Hematopoietic multipotent progenitor cell treated with erythropoietin and hydrocortisone succinate and interleukin-3 and kit ligand, for 8 days (in vitro differentiated cells): ENCODE measurements at regions not wholly inside any gene's neighbourhood (a gene's known extent, or its start where the extent isn't known, plus 50 kb on each side); places are given as distances from the start of the nearest gene placed in this dataset.
"Not testable (repeated sequence)": the region's sequence is repeated elsewhere in the genome, so short reads cannot be mapped to it uniquely, and the experiment has no call there.

Experiments
- DNase-seq: peaks from one replicate; pipeline ENCODE4 v3.0.0-alpha.2; 2015

GRCh38 chr12:58316926-58317325, 375.6 kb downstream of the ATP23 start:
- DNase-seq: no peak

DNA sequence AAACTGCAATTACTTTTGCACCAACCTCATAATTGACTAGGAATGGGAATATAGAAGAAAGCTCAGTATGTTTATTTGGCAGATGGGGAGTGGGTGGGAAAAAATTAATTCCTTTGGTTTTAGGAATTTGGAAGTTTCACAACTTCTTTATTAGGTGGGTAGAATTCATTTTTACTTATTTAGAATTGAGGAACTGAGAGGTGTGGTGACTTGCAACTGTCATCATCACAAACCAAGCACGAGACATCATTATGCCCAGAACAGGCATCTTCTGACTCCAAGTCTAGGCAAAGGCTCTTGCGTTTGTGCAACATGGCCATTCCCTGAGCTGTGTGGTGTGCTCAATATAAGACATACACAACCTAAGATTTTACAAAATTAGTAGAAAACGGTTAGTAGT, 380.0 kb downstream of the ATP23 start:
- DNase-seq: no peak

GRCh38 chr12:58323676-58324075, 382.3 kb downstream of the ATP23 start:
- DNase-seq: no peak

DNA sequence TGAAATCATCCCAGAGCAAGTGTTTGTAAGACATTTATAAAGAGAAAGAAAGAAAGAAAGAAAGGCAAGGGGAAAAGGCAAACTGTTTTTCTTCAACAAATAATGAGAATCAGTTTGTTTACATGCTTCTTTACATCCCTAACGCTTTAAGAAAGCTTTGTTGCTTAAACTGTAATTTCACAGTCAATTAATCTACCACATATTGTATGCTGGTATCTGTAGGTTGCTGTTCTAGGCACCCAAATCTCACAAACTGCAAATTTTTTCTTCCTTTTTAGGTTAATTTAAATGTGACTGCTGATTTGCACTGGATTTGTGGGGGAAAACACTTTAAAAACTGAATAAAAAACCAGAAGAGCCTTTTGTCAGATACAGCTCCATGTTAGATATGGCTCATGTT, 384.2 kb downstream of the ATP23 start:
- no peak for DNase-seq

GRCh38 chr12:58326534-58326933, 385.2 kb downstream of the ATP23 start:
- no peak for DNase-seq

DNA sequence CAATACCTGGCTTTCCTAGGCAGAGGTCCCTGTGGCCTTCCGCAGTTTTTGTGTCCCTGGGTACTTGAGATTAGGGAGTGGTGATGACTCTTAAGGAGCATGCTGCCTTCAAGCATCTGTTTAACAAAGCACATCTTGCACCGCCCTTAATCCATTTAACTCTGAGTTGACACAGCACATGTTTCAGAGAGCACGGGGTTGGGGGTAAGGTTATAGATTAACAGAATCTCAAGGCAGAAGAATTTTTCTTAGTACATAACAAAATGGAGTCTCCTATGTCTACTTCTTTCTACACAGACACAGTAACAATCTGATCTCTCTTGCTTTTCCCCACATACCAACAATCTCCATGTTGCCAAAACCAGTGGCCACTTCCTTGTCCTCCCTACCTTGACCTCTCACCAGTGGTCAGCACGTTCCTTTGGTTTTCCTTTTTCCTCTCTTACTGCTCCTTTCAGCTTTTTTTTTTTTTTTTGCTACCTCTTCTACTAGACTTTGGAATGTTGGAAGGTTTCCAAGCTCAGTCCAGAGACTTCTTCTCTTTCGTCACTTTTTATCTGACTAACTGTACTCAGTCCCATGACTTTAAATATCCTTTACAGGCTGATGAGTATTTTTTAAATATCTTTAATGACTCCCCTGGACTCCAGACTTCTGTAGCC, 395.3 kb downstream of the ATP23 start:
- not testable (repeated sequence) for DNase-seq

DNA sequence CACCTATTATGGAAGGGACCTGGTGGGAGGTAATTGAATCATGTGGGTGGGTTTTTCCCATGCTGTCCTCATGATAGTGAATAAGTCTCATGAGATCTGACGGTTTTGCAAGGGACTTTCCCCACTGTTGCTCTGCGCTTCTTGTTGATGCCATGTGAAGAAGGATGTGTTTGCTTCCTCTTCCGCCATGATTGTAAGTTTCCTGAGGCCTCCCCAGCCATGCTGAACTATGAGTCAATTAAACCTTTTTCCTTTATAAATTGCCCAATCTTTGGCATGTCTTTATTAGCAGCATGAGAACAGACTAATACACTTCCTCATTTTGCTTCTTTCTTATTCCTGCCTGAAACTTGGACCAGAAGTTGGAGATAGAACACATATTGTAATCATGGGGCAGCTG, 396.2 kb downstream of the ATP23 start:
- not testable (repeated sequence) for DNase-seq

DNA sequence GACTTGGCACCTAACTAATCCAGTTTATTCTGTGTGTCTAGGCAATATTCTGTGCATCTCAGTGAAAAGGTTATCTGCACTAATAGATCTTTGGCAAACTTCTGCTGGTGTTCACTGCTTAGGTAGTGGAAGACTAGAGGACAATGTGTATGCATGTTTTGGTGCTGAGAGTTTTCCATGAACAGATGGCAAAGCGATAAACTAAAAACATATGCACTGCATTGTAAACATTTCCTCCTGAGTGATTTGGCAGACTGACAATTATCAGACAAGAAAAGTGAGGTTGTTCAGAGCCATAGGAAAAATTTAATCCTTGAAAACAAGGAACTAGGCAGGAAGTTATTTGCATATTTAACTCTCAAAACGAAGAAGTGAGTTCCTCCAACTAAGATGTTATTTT, 400.4 kb downstream of the ATP23 start:
- DNase-seq: no peak

GRCh38 chr12:58342736-58343135, 401.4 kb downstream of the ATP23 start:
- no peak for DNase-seq

DNA sequence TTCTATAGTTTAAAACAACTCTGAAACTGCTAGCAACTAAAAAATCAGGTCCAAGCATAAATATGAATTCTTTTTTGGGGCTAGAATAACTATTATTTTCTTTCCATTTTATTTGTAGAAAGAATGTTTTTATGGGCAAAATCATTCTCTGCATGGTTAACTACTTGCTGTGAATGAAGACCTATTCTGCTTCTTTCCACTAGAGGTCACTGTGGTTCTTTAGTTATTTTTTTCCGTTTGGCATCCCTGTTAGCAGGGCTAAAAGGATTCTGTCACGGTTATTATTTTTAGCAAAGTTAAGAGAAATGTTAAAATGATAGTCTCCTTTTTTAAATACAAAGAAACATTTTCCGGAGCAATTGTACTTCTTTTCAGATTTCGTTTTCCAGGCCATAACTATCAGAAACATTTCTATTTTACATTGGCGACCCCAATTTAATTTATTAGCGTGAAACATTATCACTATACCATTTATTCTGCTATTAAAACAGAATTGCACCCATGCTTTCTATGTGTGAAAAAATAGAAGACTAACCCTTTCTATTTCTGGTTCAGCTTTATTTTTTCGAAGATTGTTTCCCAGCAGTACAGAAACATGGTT, 404.8 kb downstream of the ATP23 start:
- DNase-seq: peak; percentile 34

- no peak for DNase-seq
Observed at GRCh38 chr12:58347188-58347587, 405.8 kb downstream of the ATP23 start.

DNA sequence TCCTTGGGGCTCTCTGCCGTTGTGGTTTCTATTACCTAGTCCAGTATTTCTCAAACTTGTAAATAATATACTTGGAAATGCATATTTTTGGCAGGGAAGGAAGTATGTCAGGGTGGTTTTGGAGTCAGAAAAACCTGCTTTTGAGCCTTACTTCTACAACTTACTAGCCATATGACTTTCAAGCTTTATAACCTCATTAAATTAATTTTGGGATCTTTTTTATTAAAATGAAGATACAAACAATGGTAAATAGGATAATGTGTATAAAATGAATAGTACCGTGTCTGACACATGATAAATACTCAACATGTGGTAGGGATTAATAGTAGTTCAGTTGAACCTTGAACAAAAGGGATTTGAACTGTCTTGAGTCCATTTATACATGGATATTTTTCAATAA, 406.3 kb downstream of the ATP23 start:
- no peak for DNase-seq

GRCh38 chr12:58349161-58349560, 407.8 kb downstream of the ATP23 start:
- DNase-seq: no peak

DNA sequence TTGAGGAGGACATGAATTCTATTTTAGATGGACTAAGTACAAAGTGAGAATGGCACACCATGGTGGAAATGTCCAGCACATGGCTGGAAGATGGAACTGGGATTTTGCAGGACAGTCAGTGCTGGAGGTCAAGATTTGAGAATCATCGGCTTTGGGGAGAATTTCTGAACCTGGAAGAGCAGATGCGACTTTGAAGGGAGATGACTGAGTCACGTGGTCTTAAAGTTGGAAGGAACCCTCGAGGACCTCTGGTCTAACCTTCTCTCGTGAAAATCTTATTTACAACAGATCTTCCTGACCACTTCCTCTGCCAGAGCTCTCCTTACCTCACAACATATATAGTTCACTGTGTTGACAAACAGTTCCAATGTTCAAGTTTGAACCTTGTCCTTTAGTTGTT, 415.4 kb downstream of the ATP23 start:
- no peak for DNase-seq

DNA sequence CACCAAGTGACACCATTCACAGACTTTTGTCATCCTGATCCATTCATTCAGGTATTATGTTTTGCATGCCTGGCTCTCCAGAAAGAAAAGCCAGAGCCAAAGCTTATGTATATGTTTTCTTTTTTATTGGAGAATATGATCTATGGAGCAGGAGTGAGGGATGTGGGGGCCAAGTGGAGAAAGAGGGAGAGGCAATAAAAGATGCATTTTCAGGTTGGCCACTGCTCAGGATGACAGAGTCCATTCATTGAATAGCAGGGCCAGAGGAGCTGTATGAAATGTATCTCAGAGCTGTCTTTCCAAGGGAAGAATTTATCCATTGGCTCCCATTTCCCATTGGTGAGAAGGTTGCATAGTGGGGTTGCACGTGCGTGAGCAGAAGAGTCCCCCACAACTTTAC, 416.1 kb downstream of the ATP23 start:
- DNase-seq: no peak

- no peak for DNase-seq
Observed at GRCh38 chr12:58358369-58358768, 417.0 kb downstream of the ATP23 start.

DNA sequence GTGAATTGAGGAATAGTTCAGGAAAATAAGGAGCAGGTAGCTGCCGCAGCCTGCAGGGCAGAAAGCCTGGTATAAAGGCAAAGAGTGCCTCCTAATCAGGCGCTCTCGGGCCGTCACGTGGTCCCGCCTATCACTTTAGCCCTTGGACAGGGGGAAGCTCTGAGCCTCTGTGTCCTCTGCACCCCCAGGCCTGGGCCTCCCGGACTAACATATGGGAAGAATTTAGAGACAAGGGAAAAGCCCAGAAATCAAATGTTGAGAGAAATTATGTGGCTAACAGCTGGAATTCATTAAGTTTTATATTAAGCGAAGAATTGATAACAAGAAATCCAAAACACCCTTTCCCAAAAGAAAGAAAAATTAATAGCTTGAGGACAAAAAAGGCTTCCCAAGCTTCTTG, 417.7 kb downstream of the ATP23 start:
- DNase-seq: no peak

DNA sequence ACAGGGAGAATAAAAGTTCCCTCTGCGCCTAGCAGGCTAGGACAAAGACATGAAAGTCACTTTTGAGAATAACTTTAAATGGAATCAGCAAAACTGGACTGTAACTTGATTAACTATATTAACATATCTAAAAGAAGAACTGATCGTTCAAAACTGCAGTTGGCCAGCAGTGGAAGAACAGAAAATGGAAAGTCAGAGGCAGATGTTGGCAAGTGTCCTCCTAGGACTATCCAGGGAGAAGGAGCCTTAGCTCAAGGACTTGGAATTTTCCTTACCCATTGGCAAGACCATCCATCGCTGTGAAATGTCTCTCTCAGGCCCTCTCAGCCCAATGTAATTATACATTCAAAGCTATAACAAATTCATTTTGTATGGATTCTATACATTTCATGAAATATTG, 419.7 kb downstream of the ATP23 start:
- DNase-seq: no peak

- DNase-seq: no peak
Observed at GRCh38 chr12:58363971-58364370, 422.6 kb downstream of the ATP23 start.

DNA sequence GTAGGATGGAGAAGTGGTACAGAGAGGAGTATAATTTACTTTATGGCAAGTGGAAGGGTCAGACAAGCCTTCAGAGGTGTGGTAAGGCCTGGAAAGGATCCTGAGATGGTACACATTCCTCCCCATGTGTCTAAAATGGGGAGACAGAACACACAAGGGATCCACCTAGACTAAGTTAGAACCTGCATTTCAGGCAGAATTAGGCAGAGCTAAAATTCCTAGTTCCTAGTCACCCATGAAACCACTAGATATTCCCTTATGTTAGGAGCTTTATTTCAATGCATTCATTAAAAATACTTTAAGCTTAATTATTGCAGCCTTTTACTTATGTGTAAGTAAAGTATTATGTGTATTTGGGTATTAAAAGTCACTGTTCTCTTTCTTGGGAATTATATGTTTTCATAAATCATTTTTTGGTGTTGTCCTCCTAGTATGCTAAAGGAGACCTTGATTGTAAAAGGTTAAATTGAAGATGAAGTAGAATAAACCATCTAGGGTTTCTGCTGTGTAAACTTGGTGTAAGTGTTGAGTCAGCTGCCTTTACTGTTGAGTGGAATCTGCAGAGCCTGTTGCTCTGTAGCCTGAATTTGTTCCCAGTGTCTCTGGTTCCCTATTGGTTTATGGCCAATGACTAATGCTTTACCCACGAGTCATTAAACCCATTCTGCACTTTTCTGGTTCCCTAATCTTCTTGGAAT, 423.2 kb downstream of the ATP23 start:
- no peak for DNase-seq

- no peak for DNase-seq
Observed at GRCh38 chr12:58365087-58365390, 423.7 kb downstream of the ATP23 start.

GRCh38 chr12:58367041-58367440, 425.7 kb downstream of the ATP23 start:
- DNase-seq: no peak

DNA sequence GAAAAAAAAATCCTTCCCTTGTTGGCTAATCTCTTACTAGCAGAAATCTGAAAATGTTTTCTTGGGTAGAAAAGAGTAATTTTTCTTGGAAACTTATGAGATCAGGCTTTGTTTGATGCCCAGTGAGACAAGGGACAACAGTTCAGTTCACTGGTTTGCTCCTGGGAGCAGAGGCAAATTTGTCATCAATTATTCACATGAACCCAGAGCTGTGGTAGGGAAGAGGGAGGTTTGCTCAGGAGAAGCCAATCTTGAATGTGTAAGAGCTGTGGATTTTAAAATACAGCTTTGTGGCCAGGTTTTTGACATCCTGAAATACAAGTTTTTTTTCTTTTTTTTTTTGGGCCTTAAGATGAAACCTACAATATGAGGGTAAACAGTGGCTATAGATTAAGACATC, 426.6 kb downstream of the ATP23 start:
- no peak for DNase-seq

GRCh38 chr12:58369576-58369975, 428.2 kb downstream of the ATP23 start:
- DNase-seq: no peak

DNA sequence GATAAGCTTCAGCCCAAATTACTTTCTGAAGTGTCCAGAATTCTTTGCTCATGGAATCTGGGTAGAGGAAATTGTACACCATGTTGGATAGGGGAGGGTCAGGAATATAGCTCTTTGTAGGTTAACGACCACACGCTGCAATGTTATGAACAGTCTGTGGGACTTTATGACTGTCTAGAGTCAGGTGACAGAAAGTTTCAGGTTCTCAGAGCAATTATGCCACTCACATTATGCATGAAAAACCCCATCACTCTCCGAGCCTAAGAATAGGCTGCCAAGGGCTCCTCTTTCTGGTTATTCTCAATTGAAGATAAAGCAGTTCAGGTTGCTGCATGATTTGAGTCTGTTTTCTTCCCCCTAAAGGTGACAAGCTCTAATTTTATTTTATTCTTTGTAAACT, 430.9 kb downstream of the ATP23 start:
- DNase-seq: no peak
